Thoracic aorta (tissue), 2 donors: ENCODE measurements at regions not wholly inside any gene's neighbourhood (a gene's known extent, or its start where the extent isn't known, plus 50 kb on each side); places are given as distances from the start of the nearest gene placed in this dataset.
"Not testable (repeated sequence)": the region's sequence is repeated elsewhere in the genome, so short reads cannot be mapped to it uniquely, and the experiment has no call there.

ENCODE experiments used
- ATAC-seq: fragments of 150-250 bp; one replicate; pipeline ENCODE4 v1.8.0; 2017; ENCODE audit warnings: low read depth; ENCODE audit not compliant: insufficient number of reproducible peaks, low FRiP score
- DNase-seq: peaks from one replicate; pipeline ENCODE4 v3.0.0-alpha.2; 2020; ENCODE audit warnings: low spot score
- H3K27ac ChIP-seq, 2 donors: fragments of 200-600 bp; sonication (generic); 1 replicate in 1 of 2; 2 replicates in 1 of 2; pipeline ENCODE4 v1.5.1; 2016; ENCODE audit warnings: mild to moderate bottlenecking in 2 of 2, moderate library complexity in 2 of 2
- H3K27me3 ChIP-seq: fragments of 200-600 bp; sonication (generic); replicated peaks from 2 replicates; pipeline ENCODE4 v1.6.0; 2016; ENCODE audit warnings: mild to moderate bottlenecking; ENCODE audit not compliant: insufficient read depth
- H3K36me3 ChIP-seq: fragments of 200-600 bp; sonication (generic); one replicate; pipeline ENCODE4 v1.5.1; 2016
- H3K4me1 ChIP-seq, 2 donors: fragments of 200-600 bp; sonication (generic); 1 replicate in 1 of 2; 2 replicates in 1 of 2; pipeline versions ENCODE4 v1.5.1 to v1.6.0; 2016; ENCODE audit warnings: low read depth in 2 of 2, mild to moderate bottlenecking in 1 of 2; ENCODE audit not compliant: control insufficient read depth in 1 of 2
- H3K4me3 ChIP-seq: fragments of 200-600 bp; sonication (generic); 2 replicates; pipeline ENCODE4 v1.5.1; 2016; ENCODE audit warnings: mild to moderate bottlenecking
- H3K9me3 ChIP-seq: fragments of 200-600 bp; sonication (generic); 2 replicates; pipeline ENCODE4 v1.5.1; 2016

DNA sequence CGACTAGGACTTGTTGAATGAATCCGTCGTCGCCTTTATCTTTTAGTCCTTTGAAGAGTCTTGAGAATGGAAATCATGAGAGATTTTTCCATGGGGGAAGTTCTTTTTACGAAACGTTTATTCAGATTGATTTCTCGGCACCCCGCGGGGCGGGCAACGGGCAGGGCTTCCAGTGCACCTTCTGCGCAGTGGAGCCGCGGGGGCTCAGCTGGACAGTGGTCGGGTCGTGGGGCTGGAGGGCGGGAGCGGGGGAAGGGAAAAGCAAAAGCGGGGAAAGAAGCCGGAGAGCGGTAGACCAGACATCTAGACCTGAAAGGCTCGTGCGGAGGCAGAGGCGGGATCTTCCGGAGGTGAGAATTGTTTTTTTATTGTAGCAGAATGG lies 103.0 kb downstream of the NBPF11 start:
- ATAC-seq, H3K9me3 ChIP-seq: not testable (repeated sequence)
- peak overlapping the region; percentile 67 for H3K4me3 ChIP-seq

DNA sequence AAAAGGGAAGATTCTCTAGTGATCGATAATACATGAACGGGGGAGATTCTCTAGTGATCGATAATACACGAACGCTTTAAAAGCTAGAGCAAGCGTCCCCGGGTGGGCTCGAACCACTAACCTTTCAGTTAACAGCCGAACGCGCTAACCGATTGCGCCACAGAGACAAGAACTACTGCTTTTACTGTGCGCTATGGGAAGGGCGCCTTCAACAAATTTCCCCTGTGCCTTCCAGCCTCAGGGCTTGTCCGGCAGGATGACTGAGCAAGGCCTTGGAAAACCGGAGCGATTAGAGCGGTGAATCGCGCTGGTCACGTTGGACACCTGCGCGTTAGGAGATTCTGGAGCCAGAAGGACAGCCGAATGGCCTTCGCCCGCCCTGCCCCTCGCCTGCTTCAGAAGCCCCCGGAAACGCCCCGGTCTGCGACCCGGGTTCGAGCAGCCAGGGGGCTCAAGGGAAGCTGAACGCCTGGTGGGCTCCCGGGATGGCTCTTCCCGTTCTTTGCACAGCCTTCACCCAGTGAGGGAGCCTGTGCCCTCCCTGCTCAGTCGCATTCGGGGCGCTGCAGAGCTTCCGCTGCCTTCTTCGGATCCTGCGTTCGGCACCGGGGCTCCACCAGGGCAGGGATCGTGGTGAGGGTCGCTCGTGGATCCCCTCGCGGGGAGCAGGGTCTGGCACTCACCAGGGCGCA lies 103.5 kb downstream of the NBPF11 start:
- not testable (repeated sequence) for H3K4me1 ChIP-seq, H3K36me3 ChIP-seq, H3K27ac ChIP-seq, H3K9me3 ChIP-seq, ATAC-seq, DNase-seq, H3K27me3 ChIP-seq
- H3K4me3 ChIP-seq, result peak overlapping the region; percentile 67

More for the DNA sequence above, 103.0 kb downstream of the NBPF11 start:
- not testable (repeated sequence) for H3K27me3 ChIP-seq, DNase-seq, H3K4me1 ChIP-seq, H3K27ac ChIP-seq, H3K36me3 ChIP-seq

DNA sequence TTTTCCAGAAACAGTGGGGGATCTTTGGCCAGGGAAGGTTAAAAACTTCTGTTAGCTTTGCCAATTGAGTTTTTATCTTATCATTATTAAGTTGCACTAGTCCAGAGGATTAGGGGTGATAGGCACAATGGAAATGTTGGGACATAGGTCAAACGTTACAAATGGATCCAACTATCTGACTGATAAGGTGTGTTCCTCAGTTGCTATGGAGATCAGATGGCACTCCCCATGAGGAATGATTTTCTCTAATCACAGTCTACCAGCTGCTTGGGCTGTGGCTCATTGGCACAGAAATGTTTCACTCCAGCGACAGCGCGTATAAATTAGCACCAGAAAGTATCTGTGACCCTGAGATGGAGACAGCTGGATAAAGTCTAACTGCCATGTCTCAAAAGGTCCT lies 106.2 kb downstream of the NBPF11 start:
- DNase-seq, H3K27me3 ChIP-seq, H3K9me3 ChIP-seq, H3K36me3 ChIP-seq, H3K4me1 ChIP-seq, H3K27ac ChIP-seq, ATAC-seq, H3K4me3 ChIP-seq: not testable (repeated sequence)

DNA sequence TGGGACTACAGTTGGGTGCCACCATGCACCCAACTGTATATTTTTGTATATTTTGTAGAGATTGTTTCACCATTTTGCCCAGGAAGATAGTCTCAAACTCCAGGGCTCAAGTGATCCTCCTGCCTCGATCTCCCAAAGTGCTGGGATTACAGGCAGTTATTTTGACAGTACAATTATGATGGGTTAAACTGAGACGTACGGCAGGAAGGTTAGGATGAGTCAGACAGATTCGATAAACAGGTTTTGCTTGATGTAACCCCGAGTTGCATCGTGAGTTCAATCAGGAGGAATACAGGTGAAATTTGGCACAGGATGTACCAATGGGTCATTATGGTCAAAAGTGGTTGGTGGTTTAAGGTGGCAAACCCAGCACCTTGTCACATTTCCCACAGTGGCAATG lies 107.6 kb downstream of the NBPF11 start:
- not testable (repeated sequence) for H3K4me1 ChIP-seq, H3K27ac ChIP-seq, H3K9me3 ChIP-seq, H3K27me3 ChIP-seq, H3K4me3 ChIP-seq, DNase-seq, ATAC-seq, H3K36me3 ChIP-seq
